Astrocyte (in vitro differentiated cells and primary cell): ENCODE measurements at regions not wholly inside any gene's neighbourhood (a gene's known extent, or its start where the extent isn't known, plus 50 kb on each side); places are given as distances from the start of the nearest gene placed in this dataset.

Source experiments
- DNase-seq: peaks from one replicate; pipeline ENCODE4 v3.0.0-alpha.2; 2010; ENCODE audit warnings: low read depth
- FAIRE-seq: peaks from 2 replicates; lab custom pipeline; 2011; peaks lifted over from hg19 to GRCh38; lab: Jason Lieb, UNC
- H2AFZ ChIP-seq: 2 replicates; pipeline ENCODE4 v1.6.0; 2012; ENCODE audit warnings: low read depth, low read length, inconsistent platforms
- H3K27ac ChIP-seq: 2 replicates; pipeline ENCODE4 v1.5.1; 2011; ENCODE audit warnings: low read depth, low read length, inconsistent platforms
- H3K27me3 ChIP-seq: 2 replicates; pipeline ENCODE4 v1.6.0; 2011; ENCODE audit warnings: low read length, inconsistent platforms; ENCODE audit not compliant: insufficient read depth
- H3K36me3 ChIP-seq: 2 replicates; pipeline ENCODE4 v1.5.1; 2011; ENCODE audit warnings: low read length, inconsistent platforms; ENCODE audit not compliant: insufficient read depth
- H3K4me1 ChIP-seq: 2 replicates; pipeline ENCODE4 v1.5.1; 2011; ENCODE audit warnings: low read length, inconsistent platforms; ENCODE audit not compliant: insufficient read depth
- H3K4me2 ChIP-seq: 2 replicates; pipeline ENCODE4 v1.6.0; 2012; ENCODE audit warnings: low read length, inconsistent platforms
- H3K4me3 ChIP-seq: 2 replicates; pipeline ENCODE4 v1.5.1; 2011; ENCODE audit warnings: low read depth, mild to moderate bottlenecking, low read length, inconsistent platforms; ENCODE audit not compliant: insufficient read depth
- H3K79me2 ChIP-seq: 2 replicates; pipeline ENCODE4 v1.6.0; 2012; ENCODE audit warnings: mild to moderate bottlenecking, low read length, inconsistent platforms; ENCODE audit not compliant: insufficient read depth
- H3K9ac ChIP-seq: 2 replicates; pipeline ENCODE4 v1.6.0; 2012; ENCODE audit warnings: mild to moderate bottlenecking, low read length, inconsistent platforms
- H3K9me3 ChIP-seq: 2 replicates; pipeline ENCODE4 v1.5.1; 2012; ENCODE audit warnings: low read depth, mild to moderate bottlenecking, low read length, inconsistent platforms; ENCODE audit not compliant: insufficient read depth
- H4K20me1 ChIP-seq: 2 replicates; pipeline ENCODE4 v1.6.0; 2012; ENCODE audit warnings: low read length, inconsistent platforms; ENCODE audit not compliant: insufficient read depth
- H3K27ac Mint-ChIP-seq: one replicate; pipeline ENCODE4 v1.8.0; 2021; ENCODE audit warnings: mild to moderate bottlenecking, mixed read lengths; ENCODE audit not compliant: unreplicated experiment
- H3K27me3 Mint-ChIP-seq: one replicate; pipeline ENCODE4 v1.8.0; 2021; ENCODE audit warnings: low read depth, mixed read lengths; ENCODE audit not compliant: unreplicated experiment
- H3K36me3 Mint-ChIP-seq: one replicate; pipeline ENCODE4 v1.8.0; 2021; ENCODE audit warnings: low read depth, mixed read lengths; ENCODE audit not compliant: unreplicated experiment
- H3K4me1 Mint-ChIP-seq: one replicate; pipeline ENCODE4 v1.8.0; 2021; ENCODE audit warnings: low read depth, mixed read lengths; ENCODE audit not compliant: unreplicated experiment
- H3K4me3 Mint-ChIP-seq: one replicate; pipeline ENCODE4 v1.8.0; 2021; ENCODE audit warnings: mild to moderate bottlenecking, moderate library complexity, mixed read lengths; ENCODE audit not compliant: unreplicated experiment
- H3K9me3 Mint-ChIP-seq: one replicate; pipeline ENCODE4 v1.8.0; 2021; ENCODE audit warnings: mild to moderate bottlenecking, mixed read lengths; ENCODE audit not compliant: unreplicated experiment
- EZH2 ChIP-seq: IDR thresholded peaks from 2 replicates; pipeline ENCODE4 v1.6.1; 2012; ENCODE audit warnings: mild to moderate bottlenecking, low read length, inconsistent platforms; ENCODE audit not compliant: insufficient read depth
- TF ChIP-seq, protein P1 (sequence below): IDR thresholded peaks from 2 replicates; pipeline ENCODE4 v1.5.1; 2011; ENCODE audit warnings: low read depth, mild to moderate bottlenecking, inconsistent platforms, low read length, moderate library complexity; ENCODE audit not compliant: insufficient read depth

DNA sequence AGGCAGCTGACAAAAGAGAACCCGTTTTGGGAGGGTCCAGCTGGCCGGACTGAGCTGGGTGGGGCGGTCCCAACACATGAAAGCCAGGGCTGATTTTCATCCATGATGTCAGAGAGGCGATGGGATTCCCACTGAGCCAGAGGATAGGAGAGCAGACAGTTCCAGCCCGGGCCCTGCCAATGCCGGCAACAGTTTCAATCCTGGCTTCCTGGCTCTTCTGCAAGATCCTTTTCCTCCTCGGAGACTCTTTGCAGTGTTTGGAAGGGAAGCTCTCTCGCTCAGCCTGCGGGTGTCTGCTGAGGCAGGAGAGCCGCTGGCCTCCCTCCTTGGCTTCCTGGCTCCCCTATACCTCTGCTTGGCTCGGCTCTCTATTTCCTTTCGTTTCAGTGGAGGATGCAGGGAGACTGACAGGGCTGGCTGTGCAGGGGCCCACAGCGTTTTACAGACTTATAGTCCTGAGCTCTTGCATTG lies 145.5 kb upstream of the SOX9 start:
- H3K36me3 Mint-ChIP-seq = no peaks in the 10 kb centered on the region
- DNase-seq (peak; percentile 30), FAIRE-seq (no peak)
- Histone ChIP-seq H3K27ac (peak overlapping the region; percentile 90), H4K20me1 (no peaks in the 10 kb centered on the region), H3K9me3 (peaks cover 5% of the 10 kb centered on the region), H2AFZ (peak overlapping the region; percentile 99), H3K9ac (peak overlapping the region; percentile 79), H3K27me3 (no peaks in the 10 kb centered on the region), H3K4me3 (peak overlapping the region; percentile 54), H3K4me2 (peak overlapping the region; percentile 96), H3K79me2 (no peaks in the 10 kb centered on the region), H3K4me1 (peaks cover 16% of the 10 kb centered on the region), H3K36me3 (no peaks in the 10 kb centered on the region)
- H3K27ac Mint-ChIP-seq = peak overlapping the region; percentile 53
- no peak for TF ChIP-seq EZH2
- TF ChIP-seq, protein P1, sequence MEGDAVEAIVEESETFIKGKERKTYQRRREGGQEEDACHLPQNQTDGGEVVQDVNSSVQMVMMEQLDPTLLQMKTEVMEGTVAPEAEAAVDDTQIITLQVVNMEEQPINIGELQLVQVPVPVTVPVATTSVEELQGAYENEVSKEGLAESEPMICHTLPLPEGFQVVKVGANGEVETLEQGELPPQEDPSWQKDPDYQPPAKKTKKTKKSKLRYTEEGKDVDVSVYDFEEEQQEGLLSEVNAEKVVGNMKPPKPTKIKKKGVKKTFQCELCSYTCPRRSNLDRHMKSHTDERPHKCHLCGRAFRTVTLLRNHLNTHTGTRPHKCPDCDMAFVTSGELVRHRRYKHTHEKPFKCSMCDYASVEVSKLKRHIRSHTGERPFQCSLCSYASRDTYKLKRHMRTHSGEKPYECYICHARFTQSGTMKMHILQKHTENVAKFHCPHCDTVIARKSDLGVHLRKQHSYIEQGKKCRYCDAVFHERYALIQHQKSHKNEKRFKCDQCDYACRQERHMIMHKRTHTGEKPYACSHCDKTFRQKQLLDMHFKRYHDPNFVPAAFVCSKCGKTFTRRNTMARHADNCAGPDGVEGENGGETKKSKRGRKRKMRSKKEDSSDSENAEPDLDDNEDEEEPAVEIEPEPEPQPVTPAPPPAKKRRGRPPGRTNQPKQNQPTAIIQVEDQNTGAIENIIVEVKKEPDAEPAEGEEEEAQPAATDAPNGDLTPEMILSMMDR = no peak
- H3K4me3 Mint-ChIP-seq = no peak overlapping the region
- peaks cover 4% of the 10 kb centered on the region for H3K27me3 Mint-ChIP-seq
- H3K4me1 Mint-ChIP-seq = peaks cover 7% of the 10 kb centered on the region
- H3K9me3 Mint-ChIP-seq = peaks cover 3% of the 10 kb centered on the region

DNA sequence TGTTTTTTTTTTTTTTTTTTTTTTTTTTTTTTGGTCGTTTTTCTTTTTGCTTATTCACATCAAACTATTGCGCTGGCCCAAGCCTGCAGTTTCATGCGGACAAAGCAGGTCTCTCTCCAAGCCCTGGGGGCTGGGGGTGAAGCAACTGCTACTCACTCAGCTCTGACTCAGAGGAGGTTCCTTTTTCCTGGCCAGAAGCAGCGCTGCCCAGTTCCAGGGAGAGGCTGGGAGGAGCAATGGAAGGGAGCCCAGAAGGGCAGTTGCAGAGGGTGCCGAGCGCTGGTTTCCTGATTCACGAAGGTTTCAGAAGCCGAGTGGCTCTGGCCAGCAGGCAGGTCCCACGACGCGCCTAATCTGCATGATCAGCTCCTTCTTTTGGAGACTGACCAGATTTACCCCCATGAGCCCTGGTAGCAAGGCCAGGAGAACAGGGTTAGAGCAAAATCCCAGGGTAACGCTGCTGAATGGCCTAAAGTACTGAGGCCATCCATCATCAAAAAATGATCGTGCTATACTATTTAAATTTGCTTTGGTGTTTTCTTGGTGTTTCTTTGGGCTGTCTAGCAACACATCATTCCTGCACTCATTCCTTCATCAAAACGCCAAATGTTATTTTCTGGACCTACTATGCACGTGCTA lies 144.7 kb upstream of the SOX9 start:
- H3K27ac ChIP-seq = peak overlapping the region; percentile 90
- Mint-ChIP-seq H3K4me1 (peaks cover 7% of the 10 kb centered on the region), H3K9me3 (peaks cover 3% of the 10 kb centered on the region), H3K4me3 (no peak overlapping the region), H3K36me3 (no peaks in the 10 kb centered on the region), H3K27ac (no peak overlapping the region), H3K27me3 (peaks cover 4% of the 10 kb centered on the region)
- peak overlapping the region; percentile 79 for H2AFZ ChIP-seq
- H3K4me2 ChIP-seq = peak overlapping the region; percentile 96
- no peaks in the 10 kb centered on the region for H3K79me2 ChIP-seq
- peak overlapping the region; percentile 27 for H3K4me3 ChIP-seq
- peak; percentile 43 for FAIRE-seq
- peak overlapping the region; percentile 79 for H3K9ac ChIP-seq
- H3K36me3 ChIP-seq = no peaks in the 10 kb centered on the region
- TF ChIP-seq EZH2 = no peak
- TF ChIP-seq, protein P1 = no peak
- DNase-seq = peak; percentile 96
- H4K20me1 ChIP-seq = no peaks in the 10 kb centered on the region
- H3K4me1 ChIP-seq = peaks cover 16% of the 10 kb centered on the region
- no peaks in the 10 kb centered on the region for H3K27me3 ChIP-seq
- peaks cover 5% of the 10 kb centered on the region for H3K9me3 ChIP-seq

DNA sequence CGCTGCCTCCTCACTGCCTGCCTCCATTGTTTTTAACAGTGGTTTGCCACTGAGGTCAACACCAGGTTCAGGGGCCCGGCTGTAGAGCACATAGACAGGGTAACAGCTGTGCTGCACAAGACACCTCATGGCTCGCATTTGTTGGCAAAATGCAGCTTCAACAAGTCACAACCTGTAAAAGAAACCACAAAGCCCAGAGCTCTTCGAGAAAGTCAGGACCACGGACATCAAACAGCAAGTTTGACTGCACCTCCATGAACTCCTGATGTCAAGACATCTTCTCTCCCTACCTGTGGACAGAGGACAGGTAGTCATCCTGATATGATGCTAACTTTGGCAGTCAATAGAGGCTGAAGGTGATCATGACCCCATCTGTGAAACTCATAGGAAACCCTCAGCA lies 142.4 kb upstream of the SOX9 start:
- no peaks in the 10 kb centered on the region for H3K36me3 ChIP-seq
- no peak for FAIRE-seq
- no peak for TF ChIP-seq EZH2
- TF ChIP-seq, protein P1 = no peak
- no peak overlapping the region for H3K4me3 ChIP-seq
- H3K27ac ChIP-seq = no peak overlapping the region
- no peaks in the 10 kb centered on the region for H3K79me2 ChIP-seq
- peaks cover 5% of the 10 kb centered on the region for H3K9me3 ChIP-seq
- no peak overlapping the region for H3K9ac ChIP-seq
- no peak for DNase-seq
- H3K4me3 Mint-ChIP-seq = no peak overlapping the region
- H4K20me1 ChIP-seq = no peaks in the 10 kb centered on the region
- H2AFZ ChIP-seq = no peak overlapping the region
- H3K4me1 ChIP-seq = peaks cover 16% of the 10 kb centered on the region
- peaks cover 3% of the 10 kb centered on the region for H3K9me3 Mint-ChIP-seq
- H3K27me3 Mint-ChIP-seq = no peaks in the 10 kb centered on the region
- H3K4me1 Mint-ChIP-seq = peaks cover 7% of the 10 kb centered on the region
- H3K27me3 ChIP-seq = no peaks in the 10 kb centered on the region
- no peak overlapping the region for H3K27ac Mint-ChIP-seq
- no peaks in the 10 kb centered on the region for H3K36me3 Mint-ChIP-seq
- H3K4me2 ChIP-seq = no peak overlapping the region
